H1 (cell line): ENCODE measurements at regions not wholly inside any gene's neighbourhood (a gene's known extent, or its start where the extent isn't known, plus 50 kb on each side); places are given as distances from the start of the nearest gene placed in this dataset.

ENCODE experiments used
- CTCF ChIA-PET: fragments of 300-600 bp; sonication (Branson Sonifier 250); formaldehyde crosslinking; loops from one replicate; lab custom pipeline; 2021; ENCODE audit not compliant: partially characterized antibody; lab: Charles Lee
- POLR2A ChIA-PET: fragments of 300-600 bp; sonication (Branson Sonifier 250); formaldehyde crosslinking; loops from one replicate; lab custom pipeline; 2021; ENCODE audit warnings: inconsistent platforms; ENCODE audit not compliant: partially characterized antibody; lab: Charles Lee
- DNase-seq, 2 experiments: peaks; one replicate each; pipeline versions ENCODE4 v3.0.0 to v3.0.0-alpha.2; 2010 to 2022; ENCODE audit warnings: low spot score in 2 of 2, low read depth in 1 of 2, mixed read lengths in 1 of 2
- FAIRE-seq: peaks from 2 replicates; lab custom pipeline; 2011; peaks lifted over from hg19 to GRCh38; lab: Jason Lieb, UNC
- H2AFZ ChIP-seq: 2 replicates; pipeline ENCODE4 v1.8.1; 2012; ENCODE audit warnings: low read length, inconsistent platforms
- H2AK5ac ChIP-seq: 2 replicates; pipeline ENCODE4 v1.6.1; 2013; ENCODE audit warnings: low read depth, low read length
- H2BK120ac ChIP-seq: replicated peaks from 2 replicates; pipeline ENCODE3; 2013; ENCODE audit warnings: low read depth, low read length, inconsistent platforms
- H2BK12ac ChIP-seq: 2 replicates; pipeline ENCODE4 v1.6.1; 2013; ENCODE audit warnings: low read depth, low read length
- H2BK15ac ChIP-seq: 2 replicates; pipeline ENCODE4 v1.6.1; 2013; ENCODE audit warnings: low read length
- H2BK20ac ChIP-seq: 2 replicates; pipeline ENCODE4 v1.6.1; 2013; ENCODE audit warnings: low read length
- H2BK5ac ChIP-seq: 2 replicates; pipeline ENCODE4 v1.6.1; 2013; ENCODE audit warnings: low read depth, low read length
- H3K14ac ChIP-seq: 2 replicates; pipeline ENCODE4 v1.6.1; 2013; ENCODE audit warnings: inconsistent platforms; ENCODE audit not compliant: insufficient read length
- H3K18ac ChIP-seq: 2 replicates; pipeline ENCODE4 v1.6.1; 2013; ENCODE audit warnings: low read length; ENCODE audit errors: extremely low read depth
- H3K23ac ChIP-seq: 2 replicates; pipeline ENCODE4 v1.6.1; 2013; ENCODE audit warnings: inconsistent platforms; ENCODE audit not compliant: insufficient read length
- H3K23me2 ChIP-seq: 2 replicates; pipeline ENCODE4 v1.6.1; 2013; ENCODE audit warnings: low read depth, low read length
- H3K27ac ChIP-seq: 2 replicates; pipeline ENCODE4 v1.6.1; 2011; ENCODE audit warnings: low read depth, low read length, inconsistent platforms
- H3K27me3 ChIP-seq, 4 experiments: replicated peaks in 1 of 4; 1 replicate in 1 of 4; 2 replicates in 3 of 4; pipeline versions ENCODE4 v1.6.1 to v1.8.1; 2011 to 2013; ENCODE audit warnings: low read length in 3 of 4, mild to moderate bottlenecking in 3 of 4, inconsistent platforms in 2 of 4, mixed read lengths in 2 of 4, moderate library complexity in 1 of 4; ENCODE audit not compliant: control insufficient read depth in 3 of 4, insufficient read depth in 3 of 4; ENCODE audit errors: extremely low read depth in 1 of 4
- H3K36me3 ChIP-seq, 4 experiments: 2 replicates each; pipeline versions ENCODE4 v1.6.1 to v1.8.1; 2011 to 2013; ENCODE audit warnings: mild to moderate bottlenecking in 4 of 4, low read length in 3 of 4, moderate library complexity in 2 of 4, control low read depth in 1 of 4, inconsistent platforms in 1 of 4; ENCODE audit not compliant: insufficient read depth in 4 of 4, control insufficient read depth in 2 of 4
- H3K4ac ChIP-seq: replicated peaks from 2 replicates; pipeline ENCODE3; 2013; ENCODE audit warnings: low read length, low read depth, mixed read lengths, inconsistent platforms; ENCODE audit not compliant: insufficient read length
- H3K4me1 ChIP-seq, 4 experiments: replicated peaks in 1 of 4; 1 replicate in 1 of 4; 2 replicates in 3 of 4; pipeline versions ENCODE4 v1.6.1 to v1.8.1; 2011 to 2013; ENCODE audit warnings: low read length in 3 of 4, inconsistent platforms in 2 of 4, mixed read lengths in 1 of 4; ENCODE audit not compliant: insufficient read depth in 4 of 4, control insufficient read depth in 3 of 4
- H3K4me2 ChIP-seq, 2 experiments: 2 replicates each; pipeline versions ENCODE4 v1.6.1 to v1.8.1; 2011 to 2013; ENCODE audit warnings: low read depth in 2 of 2, low read length in 2 of 2, control low read depth in 1 of 2, inconsistent platforms in 1 of 2, mild to moderate bottlenecking in 1 of 2; ENCODE audit not compliant: insufficient read depth in 1 of 2
- H3K4me3 ChIP-seq, 4 experiments: fragments of 200-600, 300-600 bp in 1 of 4; sonication (generic), shearing (Covaris generic), sonication (Bioruptor Twin) in 1 of 4; 2 replicates each; pipeline versions ENCODE4 v1.5.1 to v1.8.1; 2011 to 2016; ENCODE audit warnings: low read length in 4 of 4, low read depth in 3 of 4, control low read depth in 2 of 4, inconsistent platforms in 2 of 4, mild to moderate bottlenecking in 2 of 4, mixed read lengths in 1 of 4, moderate library complexity in 1 of 4; ENCODE audit not compliant: insufficient read depth in 2 of 4; ENCODE audit errors: extremely low read depth in 1 of 4
- H3K56ac ChIP-seq: replicated peaks from 2 replicates; pipeline ENCODE3; 2013; ENCODE audit warnings: low read depth, mild to moderate bottlenecking, mixed read lengths, low read length, inconsistent platforms; ENCODE audit not compliant: insufficient read length
- H3K79me1 ChIP-seq: 2 replicates; pipeline ENCODE4 v1.6.1; 2013; ENCODE audit warnings: low read depth, low read length, control low read depth
- H3K79me2 ChIP-seq, 2 experiments: 2 replicates each; pipeline versions ENCODE4 v1.6.1 to v1.8.1; 2012 to 2013; ENCODE audit warnings: low read length in 2 of 2, mild to moderate bottlenecking in 2 of 2, inconsistent platforms in 1 of 2; ENCODE audit not compliant: insufficient read depth in 2 of 2, control insufficient read depth in 1 of 2
- H3K9ac ChIP-seq, 4 experiments: replicated peaks in 1 of 4; 1 replicate in 1 of 4; 2 replicates in 3 of 4; pipeline versions ENCODE4 v1.6.1 to v1.8.1; 2011 to 2013; ENCODE audit warnings: low read depth in 3 of 4, low read length in 3 of 4, control low read depth in 2 of 4, mild to moderate bottlenecking in 2 of 4, moderate library complexity in 2 of 4, inconsistent platforms in 1 of 4; ENCODE audit errors: extremely low read depth in 1 of 4
- H3K9me3 ChIP-seq, 2 experiments: 2 replicates each; pipeline versions ENCODE4 v1.6.1 to v1.8.1; 2012 to 2013; ENCODE audit warnings: mild to moderate bottlenecking in 2 of 2, moderate library complexity in 2 of 2, control low read depth in 1 of 2, inconsistent platforms in 1 of 2, low read depth in 1 of 2, low read length in 1 of 2, mixed read lengths in 1 of 2; ENCODE audit not compliant: insufficient read depth in 2 of 2
- H4K20me1 ChIP-seq, 2 experiments: replicated peaks in 1 of 2; 2 replicates each; pipeline versions ENCODE3 to v1.8.1; 2011 to 2013; ENCODE audit warnings: inconsistent platforms in 2 of 2, low read length in 2 of 2, mild to moderate bottlenecking in 1 of 2; ENCODE audit not compliant: insufficient read depth in 2 of 2, control insufficient read depth in 1 of 2
- H4K5ac ChIP-seq: 2 replicates; pipeline ENCODE4 v1.6.1; 2013; ENCODE audit warnings: low read length, low read depth, mixed read lengths, inconsistent platforms; ENCODE audit not compliant: insufficient read length
- H4K8ac ChIP-seq: 2 replicates; pipeline ENCODE4 v1.8.0; 2013; ENCODE audit warnings: mild to moderate bottlenecking, moderate library complexity, low read length, inconsistent platforms; ENCODE audit not compliant: insufficient read depth; ENCODE audit errors: extremely low read depth
- H4K91ac ChIP-seq: replicated peaks from 2 replicates; pipeline ENCODE3; 2013; ENCODE audit warnings: low read length, mixed read lengths, inconsistent platforms; ENCODE audit not compliant: insufficient read length
- ASH2L ChIP-seq: fragments of 200-600, 300-600 bp; sonication (generic); IDR thresholded peaks from one replicate; pipeline ENCODE4 v1.7.1; 2017; ENCODE audit warnings: low read length
- CHD2 ChIP-seq: IDR thresholded peaks from 2 replicates; pipeline ENCODE4 v1.6.1; 2012; ENCODE audit warnings: low read length, improper control_type of control experiment
- CTBP2 ChIP-seq: IDR thresholded peaks from 2 replicates; pipeline ENCODE4 v1.7.0; 2011; ENCODE audit warnings: borderline replicate concordance, mild to moderate bottlenecking, moderate library complexity, mixed read lengths, low read length; ENCODE audit not compliant: insufficient read depth, insufficient read length
- EP300 ChIP-seq, 2 experiments: IDR thresholded peaks; 1 replicate in 1 of 2; 2 replicates in 1 of 2; pipeline ENCODE4 v1.6.1; 2011 to 2012; ENCODE audit warnings: low read depth in 2 of 2, low read length in 2 of 2, mild to moderate bottlenecking in 2 of 2, borderline replicate concordance in 1 of 2, inconsistent platforms in 1 of 2, moderate library complexity in 1 of 2
- FOSL1 ChIP-seq: IDR thresholded peaks from 2 replicates; pipeline ENCODE4 v1.6.1; 2011; ENCODE audit warnings: mild to moderate bottlenecking, low read depth, low read length, moderate library complexity; ENCODE audit not compliant: insufficient read depth
- GABPA ChIP-seq: IDR thresholded peaks from 2 replicates; pipeline ENCODE4 v1.6.1; 2011; ENCODE audit warnings: mild to moderate bottlenecking, low read length, moderate library complexity, borderline replicate concordance; ENCODE audit not compliant: insufficient read depth
- GTF2F1 ChIP-seq: IDR thresholded peaks from 2 replicates; pipeline ENCODE4 v1.6.1; 2012; ENCODE audit warnings: low read depth, low read length, improper control_type of control experiment, borderline replicate concordance
- HDAC6 ChIP-seq: IDR thresholded peaks from one replicate; pipeline ENCODE4 v1.7.1; 2012; ENCODE audit warnings: low read depth, mild to moderate bottlenecking, inconsistent platforms, low read length, moderate library complexity
- JUN ChIP-seq: IDR thresholded peaks from 2 replicates; pipeline ENCODE4 v1.6.1; 2011; ENCODE audit warnings: low read depth, mild to moderate bottlenecking, improper control_type of control experiment, low read length
- SIN3A ChIP-seq, 2 experiments: IDR thresholded peaks in 1 of 2; conservative IDR thresholded peaks in 1 of 2; 2 replicates each; pipeline ENCODE4 v1.6.1; 2011 to 2012; ENCODE audit warnings: low read length in 2 of 2, improper control_type of control experiment in 1 of 2, low read depth in 1 of 2, mild to moderate bottlenecking in 1 of 2
- TAF1 ChIP-seq: IDR thresholded peaks from 2 replicates; pipeline ENCODE4 v1.6.1; 2011; ENCODE audit warnings: mild to moderate bottlenecking, low read depth, low read length
- TEAD4 ChIP-seq: IDR thresholded peaks from 2 replicates; pipeline ENCODE4 v1.6.1; 2012; ENCODE audit warnings: low read depth, low read length, inconsistent platforms, mixed read lengths
- WGBS, 2 experiments: shearing (Covaris generic) in 1 of 2; methylation state at CpG; one replicate each; pipeline versions ENCODE4 v1.1.6 to v1.1.7; 2013 to 2015; ENCODE audit warnings: low lambda C conversion rate in 2 of 2, mixed read lengths in 2 of 2, inconsistent platforms in 1 of 2, low coverage in 1 of 2, missing lambda C conversion rate in 1 of 2; ENCODE audit not compliant: insufficient replicate concordance in 2 of 2, insufficient coverage in 1 of 2, insufficient read length in 1 of 2; ENCODE audit errors: extremely low coverage in 1 of 2, missing lambda C conversion rate in 1 of 2; 5-methylcytosine and 5-hydroxymethylcytosine counted together
- TF ChIP-seq, protein P1 (sequence below): IDR thresholded peaks from 2 replicates; pipeline ENCODE4 v1.6.1; 2012; ENCODE audit warnings: low read length, inconsistent platforms

DNA sequence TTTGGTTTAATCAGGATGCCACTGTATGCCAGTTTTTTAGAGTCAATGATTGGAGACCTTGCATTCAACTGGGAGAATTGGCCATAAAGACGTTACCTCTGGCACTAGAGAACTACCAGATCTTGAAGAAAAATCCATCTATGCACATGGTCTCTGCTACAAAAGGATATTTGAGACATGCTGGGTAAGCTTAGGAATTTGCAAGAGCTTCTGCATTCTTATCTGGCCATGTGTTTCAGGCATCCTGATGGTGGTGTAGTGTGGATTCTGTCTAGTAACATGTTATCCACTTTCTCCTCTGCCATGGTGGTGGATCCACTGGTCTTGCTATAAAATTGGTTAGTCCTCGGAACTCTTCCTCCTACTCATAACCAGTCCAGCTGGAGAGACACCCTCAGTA lies 185.3 kb upstream of the WDFY3 start:
- H3K23me2 ChIP-seq = no peaks in the 10 kb centered on the region
- POLR2A ChIA-PET = no interaction called here
- DNase-seq (no peak), FAIRE-seq (no peak)
- CTCF ChIA-PET = interaction anchor here (1.0 to 1.9 kb wide), 2 partner anchors 67 to 217 kb away, joined by 3 to 10 read pairs; no protein-coding TSS in a partner anchor
- H2BK120ac ChIP-seq = no peak overlapping the region
- no peaks in the 10 kb centered on the region for H3K4me1 ChIP-seq
- no peak overlapping the region for H3K23ac ChIP-seq
- no peaks in the 10 kb centered on the region for H3K9me3 ChIP-seq
- H2BK12ac ChIP-seq = no peak overlapping the region
- no peak overlapping the region for H3K14ac ChIP-seq
- no peaks in the 10 kb centered on the region for H3K27me3 ChIP-seq
- no peaks in the 10 kb centered on the region for H3K79me1 ChIP-seq
- H4K5ac ChIP-seq = no peak overlapping the region
- H3K4me3 ChIP-seq = no peak overlapping the region
- H2BK20ac ChIP-seq = no peak overlapping the region
- H3K79me2 ChIP-seq = no peaks in the 10 kb centered on the region
- WGBS, 2 experiments = 81% methylated on average over 2 of the region's 2 CpGs; no CpG with 5 or more reads in 1 of the 2 experiments
- H3K9ac ChIP-seq = no peak overlapping the region
- no peak overlapping the region for H3K18ac ChIP-seq
- H3K36me3 ChIP-seq = no peaks in the 10 kb centered on the region
- no peak overlapping the region for H4K91ac ChIP-seq
- no peak overlapping the region for H3K4me2 ChIP-seq
- H4K20me1 ChIP-seq = no peaks in the 10 kb centered on the region
- no peak overlapping the region for H3K4ac ChIP-seq
- no peak overlapping the region for H2AK5ac ChIP-seq
- no peak overlapping the region for H3K56ac ChIP-seq
- H4K8ac ChIP-seq = no peak overlapping the region
- no peak overlapping the region for H3K27ac ChIP-seq
- H2BK15ac ChIP-seq = no peak overlapping the region
- no peak overlapping the region for H2AFZ ChIP-seq
- H2BK5ac ChIP-seq = no peak overlapping the region
- TF ChIP-seq CHD2 = no peak
- TF ChIP-seq SIN3A (conservative IDR thresholded peaks at IDR 0.05 in 1 of 2, IDR thresholded peaks at IDR 0.05 in 1 of 2; ENCODE audit: low read depth in 1 of 2, low read length in 2 of 2) = no peak
- TF ChIP-seq FOSL1 = no peak
- no peak for TF ChIP-seq GTF2F1
- TF ChIP-seq ASH2L = no peak
- TF ChIP-seq TEAD4 = no peak
- no peak for TF ChIP-seq EP300 (IDR thresholded peaks at IDR 0.05; ENCODE audit: borderline replicate concordance in 1 of 2, low read depth in 2 of 2, low read length in 2 of 2)
- TF ChIP-seq CTBP2 = no peak
- TF ChIP-seq HDAC6 = no peak
- TF ChIP-seq TAF1 = no peak
- TF ChIP-seq, protein P1, sequence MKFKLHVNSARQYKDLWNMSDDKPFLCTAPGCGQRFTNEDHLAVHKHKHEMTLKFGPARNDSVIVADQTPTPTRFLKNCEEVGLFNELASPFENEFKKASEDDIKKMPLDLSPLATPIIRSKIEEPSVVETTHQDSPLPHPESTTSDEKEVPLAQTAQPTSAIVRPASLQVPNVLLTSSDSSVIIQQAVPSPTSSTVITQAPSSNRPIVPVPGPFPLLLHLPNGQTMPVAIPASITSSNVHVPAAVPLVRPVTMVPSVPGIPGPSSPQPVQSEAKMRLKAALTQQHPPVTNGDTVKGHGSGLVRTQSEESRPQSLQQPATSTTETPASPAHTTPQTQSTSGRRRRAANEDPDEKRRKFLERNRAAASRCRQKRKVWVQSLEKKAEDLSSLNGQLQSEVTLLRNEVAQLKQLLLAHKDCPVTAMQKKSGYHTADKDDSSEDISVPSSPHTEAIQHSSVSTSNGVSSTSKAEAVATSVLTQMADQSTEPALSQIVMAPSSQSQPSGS = no peak
- TF ChIP-seq GABPA = no peak
- TF ChIP-seq JUN = no peak
